BJ (cell line): ENCODE measurements at regions not wholly inside any gene's neighbourhood (a gene's known extent, or its start where the extent isn't known, plus 50 kb on each side); places are given as distances from the start of the nearest gene placed in this dataset.

Source experiments
- CTCF ChIA-PET: fragments of 350-600 bp; formaldehyde crosslinking; extraction: SDS; loops from one replicate; lab custom pipeline; 2021; ENCODE audit warnings: antibody characterized with exemption, inconsistent platforms; lab: Yijun Ruan, JAX
- POLR2A ChIA-PET: fragments of 300-600 bp; sonication (Branson Sonifier 250); formaldehyde crosslinking; extraction: SDS; loops from one replicate; lab custom pipeline; 2021; ENCODE audit warnings: antibody characterized with exemption; lab: Charles Lee
- DNase-seq: peaks from one replicate; pipeline ENCODE4 v3.0.0-alpha.2; 2011; ENCODE audit warnings: low read depth
- H3K27me3 ChIP-seq: 2 replicates; pipeline ENCODE4 v1.6.0; 2011; ENCODE audit warnings: low read length; ENCODE audit not compliant: control insufficient read depth, insufficient read depth
- H3K36me3 ChIP-seq: 2 replicates; pipeline ENCODE4 v1.5.1; 2011; ENCODE audit warnings: low read length; ENCODE audit not compliant: control insufficient read depth, insufficient read depth
- H3K4me3 ChIP-seq: 2 replicates; pipeline ENCODE4 v1.5.1; 2011; ENCODE audit warnings: low read depth, mild to moderate bottlenecking, control low read depth, low read length
- TF ChIP-seq, protein P1 (sequence below): IDR thresholded peaks from 2 replicates; pipeline ENCODE4 v1.5.1; 2011; ENCODE audit warnings: low read depth, mild to moderate bottlenecking, control low read depth, inconsistent platforms, low read length, moderate library complexity; ENCODE audit not compliant: insufficient read depth

DNA sequence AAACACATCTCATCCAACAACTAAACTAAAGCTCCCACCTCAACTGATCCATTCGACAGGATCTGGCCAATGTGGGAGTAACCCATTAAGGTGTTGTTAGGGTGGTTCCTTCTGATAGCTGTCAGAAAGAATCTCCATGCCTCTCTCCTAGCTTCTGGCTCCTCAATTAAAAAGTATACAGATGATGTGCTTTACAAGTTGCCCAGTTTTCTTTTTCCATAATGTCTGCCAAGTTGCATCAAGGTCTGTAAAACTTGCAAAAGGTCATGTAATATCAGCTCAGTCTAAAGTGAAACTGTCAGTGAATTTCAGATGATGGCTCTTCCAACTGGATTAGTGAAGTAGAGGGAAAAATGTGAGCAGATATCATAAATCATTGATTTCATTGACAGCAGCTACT lies 191.8 kb downstream of the RAB28 start:
- ChIA-PET CTCF (no interaction called here), POLR2A (no interaction called here)
- no peak overlapping the region for H3K4me3 ChIP-seq
- no peaks in the 10 kb centered on the region for H3K27me3 ChIP-seq
- DNase-seq = no peak
- TF ChIP-seq, protein P1, sequence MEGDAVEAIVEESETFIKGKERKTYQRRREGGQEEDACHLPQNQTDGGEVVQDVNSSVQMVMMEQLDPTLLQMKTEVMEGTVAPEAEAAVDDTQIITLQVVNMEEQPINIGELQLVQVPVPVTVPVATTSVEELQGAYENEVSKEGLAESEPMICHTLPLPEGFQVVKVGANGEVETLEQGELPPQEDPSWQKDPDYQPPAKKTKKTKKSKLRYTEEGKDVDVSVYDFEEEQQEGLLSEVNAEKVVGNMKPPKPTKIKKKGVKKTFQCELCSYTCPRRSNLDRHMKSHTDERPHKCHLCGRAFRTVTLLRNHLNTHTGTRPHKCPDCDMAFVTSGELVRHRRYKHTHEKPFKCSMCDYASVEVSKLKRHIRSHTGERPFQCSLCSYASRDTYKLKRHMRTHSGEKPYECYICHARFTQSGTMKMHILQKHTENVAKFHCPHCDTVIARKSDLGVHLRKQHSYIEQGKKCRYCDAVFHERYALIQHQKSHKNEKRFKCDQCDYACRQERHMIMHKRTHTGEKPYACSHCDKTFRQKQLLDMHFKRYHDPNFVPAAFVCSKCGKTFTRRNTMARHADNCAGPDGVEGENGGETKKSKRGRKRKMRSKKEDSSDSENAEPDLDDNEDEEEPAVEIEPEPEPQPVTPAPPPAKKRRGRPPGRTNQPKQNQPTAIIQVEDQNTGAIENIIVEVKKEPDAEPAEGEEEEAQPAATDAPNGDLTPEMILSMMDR = no peak
- no peaks in the 10 kb centered on the region for H3K36me3 ChIP-seq

DNA sequence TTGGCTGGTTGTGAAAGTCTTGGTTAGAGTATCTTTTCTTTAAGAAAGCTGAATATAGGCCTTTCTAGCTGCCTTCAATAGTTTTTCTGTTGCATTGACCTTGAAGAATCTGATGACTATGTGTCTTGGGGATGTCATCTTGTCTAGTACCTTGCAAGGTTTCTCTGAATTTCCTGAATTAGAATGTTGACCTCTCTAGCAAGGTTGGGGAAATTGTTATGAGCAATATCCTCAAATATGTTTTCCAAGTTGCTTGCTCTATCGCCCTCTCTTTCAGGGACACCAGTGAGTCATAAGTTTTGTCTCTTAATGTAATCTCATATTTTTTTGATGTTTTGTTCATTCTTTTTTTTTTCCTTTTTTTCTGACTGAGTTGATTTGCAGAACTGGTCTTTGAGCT lies 194.7 kb downstream of the RAB28 start:
- no peak for DNase-seq
- CTCF ChIA-PET = no interaction called here

DNA sequence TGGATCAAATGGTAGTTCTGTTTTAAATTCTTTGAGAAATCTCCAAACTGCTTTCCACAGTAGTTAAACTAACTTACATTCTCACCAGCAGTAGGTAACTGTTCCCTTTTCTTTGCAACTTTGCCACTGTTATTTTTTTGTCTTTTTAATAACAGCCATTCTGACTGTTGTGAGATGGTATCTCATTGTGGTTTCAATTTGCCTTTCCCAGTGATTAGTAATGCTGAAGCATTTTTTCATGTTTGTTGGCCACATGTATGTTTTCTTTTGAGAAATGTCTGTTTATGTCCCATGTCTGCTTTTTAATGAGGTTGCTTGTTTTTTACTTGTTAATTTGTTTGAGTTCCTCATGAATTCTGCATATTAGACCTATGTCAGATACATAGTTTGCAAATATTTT lies 198.8 kb downstream of the RAB28 start:
- no peak overlapping the region for H3K4me3 ChIP-seq
- no peaks in the 10 kb centered on the region for H3K27me3 ChIP-seq
- ChIA-PET CTCF (no interaction called here), POLR2A (no interaction called here)
- DNase-seq = no peak
- H3K36me3 ChIP-seq = no peaks in the 10 kb centered on the region
- TF ChIP-seq, protein P1 = no peak

More for the DNA sequence above, 194.7 kb downstream of the RAB28 start:
- no peak overlapping the region for H3K4me3 ChIP-seq
- TF ChIP-seq, protein P1 = no peak
- H3K36me3 ChIP-seq = no peaks in the 10 kb centered on the region
- POLR2A ChIA-PET = no interaction called here
- H3K27me3 ChIP-seq = no peaks in the 10 kb centered on the region

DNA sequence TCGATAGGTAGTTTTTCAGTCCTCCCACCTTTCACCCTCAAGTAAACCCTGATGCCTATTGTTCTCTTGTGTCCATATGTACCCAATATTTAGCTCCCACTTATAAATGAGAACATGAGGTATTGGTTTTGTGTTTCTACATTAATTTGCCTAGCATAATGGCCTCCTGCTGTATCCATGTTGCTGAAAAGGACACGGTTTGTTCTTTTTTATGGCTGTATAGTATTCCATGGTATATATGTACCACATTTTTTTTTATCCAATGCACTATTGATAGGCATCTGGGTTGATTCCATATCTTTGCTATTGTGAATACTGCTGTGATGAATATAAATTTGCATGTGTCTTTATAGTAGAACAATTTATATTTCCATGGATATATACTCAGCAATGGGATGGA lies 199.2 kb downstream of the RAB28 start:
- TF ChIP-seq, protein P1 = no peak
- H3K4me3 ChIP-seq = no peak overlapping the region
- ChIA-PET CTCF (no interaction called here), POLR2A (no interaction called here)
- no peaks in the 10 kb centered on the region for H3K27me3 ChIP-seq
- DNase-seq = no peak
- H3K36me3 ChIP-seq = no peaks in the 10 kb centered on the region

DNA sequence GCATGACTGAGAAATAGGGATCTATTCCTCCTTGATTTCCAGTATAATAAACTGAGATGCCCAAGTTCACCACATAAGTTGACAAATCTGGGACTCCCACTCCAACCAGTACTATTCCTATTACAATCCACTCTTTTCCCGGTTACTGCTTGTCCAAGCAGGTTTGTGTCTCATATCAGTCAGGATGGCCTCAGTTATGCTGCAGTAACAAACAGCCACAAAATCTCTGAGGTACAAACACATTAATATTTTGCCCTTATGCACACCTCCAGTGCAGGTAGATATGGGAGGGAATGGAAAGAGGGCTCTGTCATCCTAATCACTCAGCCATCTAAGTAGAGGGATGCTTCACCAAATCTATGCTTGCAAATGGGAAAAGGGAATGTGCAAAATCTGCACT lies 207.8 kb downstream of the RAB28 start:
- no peak for DNase-seq
- TF ChIP-seq, protein P1 = no peak
- Histone ChIP-seq H3K27me3 (no peaks in the 10 kb centered on the region), H3K4me3 (no peak overlapping the region), H3K36me3 (no peaks in the 10 kb centered on the region)
- ChIA-PET CTCF (no interaction called here), POLR2A (no interaction called here)
